ENCODE measurements at regions not wholly inside any gene's neighbourhood (a gene's known extent, or its start where the extent isn't known, plus 50 kb on each side); places are given as distances from the start of the nearest gene placed in this dataset.

DNA sequence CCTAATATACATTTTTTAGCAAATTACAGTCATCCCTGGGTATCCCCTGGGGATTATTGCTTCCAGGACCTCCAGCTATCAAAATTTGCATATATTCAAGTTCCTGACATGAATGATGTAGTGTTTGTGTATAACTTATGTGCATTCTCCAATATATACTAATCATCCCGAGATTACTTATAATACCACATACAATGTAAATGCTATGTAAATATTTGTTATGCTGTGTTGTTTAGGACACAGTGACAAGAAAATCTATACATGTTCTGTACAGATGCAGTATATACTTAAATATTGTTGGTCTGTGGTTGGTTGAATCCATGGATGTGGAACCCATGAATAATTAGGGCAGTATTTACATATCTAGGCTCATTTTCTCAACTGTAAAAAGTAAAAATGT is 1060.3 kb downstream of the DSC3 start:
- intact Hi-C loops (cut with DNase I, micrococcal nuclease), result no loop called here
- no peak for ATAC-seq

DNA sequence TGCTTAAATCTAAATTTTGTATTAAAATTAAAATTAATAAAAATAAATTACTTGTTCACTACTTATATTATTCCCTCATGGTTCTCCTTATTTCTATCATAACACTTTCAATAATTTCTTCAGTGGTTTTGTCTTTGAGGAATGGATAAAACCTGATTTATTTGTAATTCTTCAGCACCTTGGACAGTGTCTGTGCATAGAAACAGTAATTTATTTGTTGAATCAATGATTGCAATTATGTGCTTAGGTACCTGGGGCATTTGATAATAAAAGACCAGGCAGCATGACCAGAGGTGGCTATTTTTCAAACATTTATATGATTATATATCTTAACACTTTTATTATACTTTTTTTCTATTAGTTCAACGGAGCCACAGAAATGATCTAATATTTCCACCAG is 1062.7 kb downstream of the DSC3 start:
- intact Hi-C loops (cut with DNase I, micrococcal nuclease), result no loop called here
- Histone ChIP-seq H3K36me3 (ENCODE audit: low read depth) (no peaks in the 10 kb centered on the region), H3K4me1 (ENCODE audit: low read depth) (no peaks in the 10 kb centered on the region), H3K9me3 (no peaks in the 10 kb centered on the region), H3K4me3 (no peak overlapping the region)
- DNase-seq (no peak), ATAC-seq (no peak)
- TF ChIP-seq, protein P1, sequence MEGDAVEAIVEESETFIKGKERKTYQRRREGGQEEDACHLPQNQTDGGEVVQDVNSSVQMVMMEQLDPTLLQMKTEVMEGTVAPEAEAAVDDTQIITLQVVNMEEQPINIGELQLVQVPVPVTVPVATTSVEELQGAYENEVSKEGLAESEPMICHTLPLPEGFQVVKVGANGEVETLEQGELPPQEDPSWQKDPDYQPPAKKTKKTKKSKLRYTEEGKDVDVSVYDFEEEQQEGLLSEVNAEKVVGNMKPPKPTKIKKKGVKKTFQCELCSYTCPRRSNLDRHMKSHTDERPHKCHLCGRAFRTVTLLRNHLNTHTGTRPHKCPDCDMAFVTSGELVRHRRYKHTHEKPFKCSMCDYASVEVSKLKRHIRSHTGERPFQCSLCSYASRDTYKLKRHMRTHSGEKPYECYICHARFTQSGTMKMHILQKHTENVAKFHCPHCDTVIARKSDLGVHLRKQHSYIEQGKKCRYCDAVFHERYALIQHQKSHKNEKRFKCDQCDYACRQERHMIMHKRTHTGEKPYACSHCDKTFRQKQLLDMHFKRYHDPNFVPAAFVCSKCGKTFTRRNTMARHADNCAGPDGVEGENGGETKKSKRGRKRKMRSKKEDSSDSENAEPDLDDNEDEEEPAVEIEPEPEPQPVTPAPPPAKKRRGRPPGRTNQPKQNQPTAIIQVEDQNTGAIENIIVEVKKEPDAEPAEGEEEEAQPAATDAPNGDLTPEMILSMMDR (IDR thresholded peaks at IDR 0.05), result no peak

More for the DNA sequence above, 1060.3 kb downstream of the DSC3 start:
- DNase-seq, result no peak
- TF ChIP-seq, protein P1 (IDR thresholded peaks at IDR 0.05), result no peak
- Histone ChIP-seq H3K4me3 (no peak overlapping the region), H3K36me3 (ENCODE audit: low read depth) (no peaks in the 10 kb centered on the region), H3K4me1 (ENCODE audit: low read depth) (no peaks in the 10 kb centered on the region), H3K9me3 (no peaks in the 10 kb centered on the region)

GRCh38 chr18:29969876-29970275 is 1072.7 kb downstream of the DSC3 start:
- no peaks in the 10 kb centered on the region for H3K36me3 ChIP-seq (ENCODE audit: low read depth)
- no peak for DNase-seq
- intact Hi-C loops (cut with DNase I, micrococcal nuclease), result no loop called here
- H3K4me1 ChIP-seq (ENCODE audit: low read depth), result no peaks in the 10 kb centered on the region
- H3K4me3 ChIP-seq, result no peak overlapping the region
- TF ChIP-seq, protein P1 (IDR thresholded peaks at IDR 0.05), result no peak
- peaks cover 6% of the 10 kb centered on the region for H3K9me3 ChIP-seq
- ATAC-seq, result no peak

- ATAC-seq (no peak), DNase-seq (no peak)
- TF ChIP-seq, protein P1 (IDR thresholded peaks at IDR 0.05), result no peak
- H3K4me3 ChIP-seq, result no peak overlapping the region
- no peaks in the 10 kb centered on the region for H3K4me1 ChIP-seq (ENCODE audit: low read depth)
- peaks cover 7% of the 10 kb centered on the region for H3K9me3 ChIP-seq
- intact Hi-C loops (cut with DNase I, micrococcal nuclease), result no loop called here
- H3K36me3 ChIP-seq (ENCODE audit: low read depth), result no peaks in the 10 kb centered on the region
Measured at GRCh38 chr18:29962579-29962978, 1080.0 kb downstream of the DSC3 start.

DNA sequence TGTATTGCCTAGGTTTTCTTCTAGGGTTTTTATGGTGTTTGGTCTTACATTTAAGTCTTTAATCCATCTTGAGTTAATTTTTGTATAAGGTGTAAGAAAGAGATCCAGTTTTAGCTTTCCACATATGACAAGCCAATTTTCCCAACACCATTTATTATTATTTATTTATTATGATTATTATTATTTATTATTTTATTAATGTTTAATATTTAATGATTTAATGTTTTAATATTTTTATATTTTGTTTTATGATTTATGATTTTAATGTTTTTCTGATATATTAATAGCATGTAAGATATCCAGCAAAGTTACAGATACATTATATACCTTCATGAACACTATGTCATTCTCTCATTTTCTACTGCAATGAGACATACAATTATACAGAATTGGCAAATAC is 1082.0 kb downstream of the DSC3 start:
- no peak overlapping the region for H3K4me3 ChIP-seq
- intact Hi-C loops (cut with DNase I, micrococcal nuclease), result no loop called here
- H3K4me1 ChIP-seq (ENCODE audit: low read depth), result no peaks in the 10 kb centered on the region
- ATAC-seq (no peak), DNase-seq (no peak)
- no peaks in the 10 kb centered on the region for H3K36me3 ChIP-seq (ENCODE audit: low read depth)
- H3K9me3 ChIP-seq, result peaks cover 7% of the 10 kb centered on the region
- TF ChIP-seq, protein P1 (IDR thresholded peaks at IDR 0.05), result no peak

DNA sequence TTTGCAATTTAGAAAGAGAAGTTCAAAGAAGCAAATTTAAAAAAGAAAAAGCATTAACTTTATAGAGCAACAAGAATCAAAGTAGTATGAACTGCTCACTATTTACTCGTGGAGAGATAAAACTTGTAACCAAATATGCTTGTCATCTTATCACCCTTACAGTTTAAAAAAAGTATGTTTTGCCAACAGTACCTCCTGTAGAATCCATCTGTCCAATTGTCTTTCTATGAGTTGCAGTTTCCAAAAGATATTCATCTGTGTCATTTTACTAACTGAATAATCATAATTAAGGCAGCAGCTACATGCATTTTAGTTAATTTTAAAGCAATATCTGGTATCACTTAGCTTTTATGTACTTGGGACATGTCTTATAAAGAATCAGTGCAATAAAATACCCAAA is 1112.3 kb downstream of the DSC3 start:
- H3K4me3 ChIP-seq, result no peak overlapping the region
- intact Hi-C loops (cut with DNase I, micrococcal nuclease), result no loop called here
- no peak for ATAC-seq
- H3K36me3 ChIP-seq (ENCODE audit: low read depth), result no peaks in the 10 kb centered on the region
- DNase-seq, result no peak
- TF ChIP-seq, protein P1 (IDR thresholded peaks at IDR 0.05), result no peak
- peaks cover 3% of the 10 kb centered on the region for H3K9me3 ChIP-seq
- no peaks in the 10 kb centered on the region for H3K4me1 ChIP-seq (ENCODE audit: low read depth)

All from mucosa of descending colon (tissue), 3 donors.